ENCODE measurements at regions not wholly inside any gene's neighbourhood (a gene's known extent, or its start where the extent isn't known, plus 50 kb on each side); places are given as distances from the start of the nearest gene placed in this dataset.
"Not testable (repeated sequence)": the region's sequence is repeated elsewhere in the genome, so short reads cannot be mapped to it uniquely, and the experiment has no call there.

- peak; percentile 2 for DNase-seq (ENCODE audit: low read depth)
These were observed 622.2 kb downstream of the EDEM1 start for GRCh38 chr3:5809586-5810246.

DNA sequence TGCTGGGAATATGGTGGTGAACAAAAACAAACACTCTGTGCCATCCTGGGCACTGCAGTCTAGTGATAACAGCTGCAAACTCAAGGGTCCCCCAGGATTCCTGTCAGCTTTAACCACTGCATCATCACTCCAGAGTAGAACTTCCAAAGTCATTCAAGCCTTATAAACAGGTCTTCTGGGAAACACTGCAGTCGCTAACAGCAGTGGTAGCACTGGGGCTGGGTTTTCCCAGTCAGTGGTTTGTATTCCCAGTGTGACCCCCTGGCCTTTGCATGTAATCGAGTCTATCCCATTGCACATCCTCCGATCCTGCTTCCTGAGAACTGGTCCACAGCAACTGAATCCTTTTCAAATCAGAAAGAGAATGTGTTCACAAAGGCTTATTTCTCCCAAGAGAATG is 623.5 kb downstream of the EDEM1 start:
- no peak for DNase-seq (ENCODE audit: low read depth)

- no peak for DNase-seq (ENCODE audit: low read depth)
These were observed 626.0 kb downstream of the EDEM1 start for GRCh38 chr3:5813521-5813920.

DNA sequence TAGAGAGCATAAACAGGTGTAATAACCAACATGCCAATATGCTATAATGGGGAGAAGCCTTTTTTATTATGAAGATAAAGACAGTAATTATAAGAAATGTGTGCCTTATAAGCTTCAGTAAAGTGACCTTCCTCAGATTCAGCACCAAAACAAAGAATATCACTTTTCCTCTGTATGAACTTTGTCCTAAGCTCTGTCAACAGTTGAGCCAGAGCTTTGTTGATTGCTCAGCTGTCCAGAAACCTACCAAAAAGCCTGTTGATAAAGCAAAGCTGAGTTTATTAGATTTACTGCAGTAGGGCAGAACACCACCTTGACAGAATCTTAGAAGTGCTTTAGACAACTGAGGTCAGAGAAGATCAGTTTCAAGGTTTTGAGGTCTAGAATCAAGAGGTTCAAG is 635.3 kb downstream of the EDEM1 start:
- DNase-seq (ENCODE audit: low read depth) = no peak

DNA sequence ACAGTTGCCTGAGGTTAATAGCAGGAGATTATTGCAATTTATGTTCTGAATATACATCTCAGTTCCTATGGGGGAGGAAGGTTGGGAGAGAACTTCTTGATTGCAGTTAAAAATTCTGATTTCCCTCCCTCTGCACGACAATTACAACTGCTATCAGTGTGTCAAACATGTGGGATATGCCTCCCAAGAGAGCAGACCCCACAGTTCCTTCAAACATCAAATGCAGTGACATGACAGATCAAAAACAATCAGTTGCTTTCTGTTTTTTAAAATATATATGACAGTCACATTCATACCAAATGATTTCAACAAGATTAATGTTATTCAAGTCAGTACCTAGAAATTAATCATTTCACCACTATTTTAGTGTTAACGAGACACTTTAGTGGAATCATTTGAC is 639.0 kb downstream of the EDEM1 start:
- DNase-seq (ENCODE audit: low read depth) = no peak

DNA sequence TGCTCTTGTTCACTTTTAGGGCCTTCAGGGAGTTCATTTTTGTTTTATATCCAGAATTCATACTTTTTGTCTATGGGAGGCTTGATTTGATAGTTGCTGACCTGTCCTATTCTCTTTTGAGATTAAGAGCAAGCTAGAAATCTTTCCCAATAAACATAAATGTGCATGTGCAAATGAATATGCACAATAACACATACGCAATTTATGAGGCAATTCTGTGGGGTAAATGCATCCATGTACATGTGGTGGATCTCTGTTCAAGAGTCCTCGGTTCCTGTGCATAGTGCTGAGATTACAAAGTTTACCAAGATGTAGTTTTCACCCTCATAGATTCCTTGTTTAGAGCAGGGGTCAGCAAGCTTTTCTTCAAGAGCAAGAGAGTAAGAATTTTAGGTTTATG is 640.7 kb downstream of the EDEM1 start:
- DNase-seq (ENCODE audit: low read depth) = no peak

DNA sequence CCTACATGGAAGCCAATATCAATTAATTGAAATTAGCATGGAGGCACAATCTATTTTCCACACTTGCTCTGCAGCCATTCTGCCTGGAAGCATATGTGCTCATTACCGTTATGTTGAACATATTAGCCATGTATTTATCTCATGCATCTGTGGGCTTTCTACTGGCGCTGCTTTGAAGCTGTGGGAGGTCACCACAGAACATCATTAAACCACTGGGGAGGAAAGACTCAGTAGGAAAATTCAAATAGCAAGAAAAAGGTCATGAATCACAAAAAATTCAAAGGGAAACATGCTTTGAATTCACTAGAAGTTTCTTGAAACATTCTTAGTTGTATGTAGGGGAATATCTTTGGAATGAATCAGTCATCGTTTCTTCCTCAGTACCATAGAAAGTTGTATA is 652.5 kb downstream of the EDEM1 start:
- no peak for DNase-seq (ENCODE audit: low read depth)

DNA sequence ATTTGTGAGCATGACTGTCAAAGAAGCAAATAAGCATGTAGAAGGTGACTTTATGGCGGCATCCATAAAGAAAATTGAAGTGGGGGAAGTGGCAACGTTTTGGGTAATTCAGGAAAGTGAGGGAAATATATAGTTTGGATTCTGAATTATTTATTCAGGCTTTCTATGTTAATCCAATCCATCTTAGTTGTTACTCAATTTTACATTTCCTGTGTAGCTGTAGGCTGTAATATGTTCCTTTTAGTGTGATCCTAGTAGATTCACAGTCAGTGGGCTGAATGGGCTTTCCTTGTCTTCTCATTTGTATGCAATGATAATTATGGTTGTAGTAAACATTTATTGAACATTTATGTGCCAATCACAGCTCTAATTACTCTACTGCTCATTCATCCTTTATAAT is 654.1 kb downstream of the EDEM1 start:
- no peak for DNase-seq (ENCODE audit: low read depth)

GRCh38 chr3:5846261-5846660 is 658.8 kb downstream of the EDEM1 start:
- DNase-seq (ENCODE audit: low read depth) = no peak

DNA sequence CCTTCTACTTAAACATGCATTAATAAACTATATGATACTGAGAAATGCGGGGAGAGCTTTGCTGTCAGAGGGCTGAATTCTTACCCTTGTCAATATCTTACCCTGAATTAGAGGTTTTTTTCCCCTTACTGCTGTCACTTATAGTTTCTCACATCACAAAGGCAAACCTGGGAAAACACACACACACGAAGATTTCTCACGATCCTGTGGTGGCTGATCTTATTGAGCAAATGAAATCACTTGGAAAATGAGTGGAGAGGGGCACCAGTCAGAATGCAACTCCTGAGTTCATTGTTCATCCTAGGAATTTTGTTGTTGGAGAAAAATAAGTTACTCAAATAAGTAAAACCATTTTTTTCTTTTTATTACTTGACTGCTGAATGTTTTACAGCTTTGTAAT is 673.6 kb downstream of the EDEM1 start:
- DNase-seq (ENCODE audit: low read depth) = no peak

GRCh38 chr3:5874931-5875341 is 687.4 kb downstream of the EDEM1 start:
- DNase-seq (ENCODE audit: low read depth) = peak; percentile 51

- DNase-seq (ENCODE audit: low read depth) = no peak
These were observed 701.3 kb downstream of the EDEM1 start for GRCh38 chr3:5888851-5889250.

GRCh38 chr3:5889374-5889773 is 701.9 kb downstream of the EDEM1 start:
- DNase-seq (ENCODE audit: low read depth) = no peak

- no peak for DNase-seq (ENCODE audit: low read depth)
These were observed 704.2 kb downstream of the EDEM1 start for GRCh38 chr3:5891711-5892110.

DNA sequence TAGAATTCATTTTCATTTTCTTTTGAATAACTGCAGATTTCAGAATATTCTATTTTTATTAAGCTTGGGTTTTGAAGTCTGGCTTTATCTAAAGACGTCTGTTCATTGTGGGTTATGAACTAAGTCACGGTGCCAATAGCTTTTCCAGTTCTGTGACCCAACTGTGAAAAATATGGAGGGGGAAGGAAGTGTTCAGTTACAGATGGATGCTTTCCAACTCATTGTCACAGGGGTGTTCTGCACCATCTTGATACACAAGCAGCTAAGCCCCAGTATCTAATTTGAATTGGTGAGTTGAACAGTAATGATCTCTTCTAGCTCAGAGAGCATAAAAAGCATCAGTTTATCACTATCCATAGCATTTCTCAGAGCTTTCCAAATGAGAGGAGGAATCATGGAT is 710.6 kb downstream of the EDEM1 start:
- no peak for DNase-seq (ENCODE audit: low read depth)

DNA sequence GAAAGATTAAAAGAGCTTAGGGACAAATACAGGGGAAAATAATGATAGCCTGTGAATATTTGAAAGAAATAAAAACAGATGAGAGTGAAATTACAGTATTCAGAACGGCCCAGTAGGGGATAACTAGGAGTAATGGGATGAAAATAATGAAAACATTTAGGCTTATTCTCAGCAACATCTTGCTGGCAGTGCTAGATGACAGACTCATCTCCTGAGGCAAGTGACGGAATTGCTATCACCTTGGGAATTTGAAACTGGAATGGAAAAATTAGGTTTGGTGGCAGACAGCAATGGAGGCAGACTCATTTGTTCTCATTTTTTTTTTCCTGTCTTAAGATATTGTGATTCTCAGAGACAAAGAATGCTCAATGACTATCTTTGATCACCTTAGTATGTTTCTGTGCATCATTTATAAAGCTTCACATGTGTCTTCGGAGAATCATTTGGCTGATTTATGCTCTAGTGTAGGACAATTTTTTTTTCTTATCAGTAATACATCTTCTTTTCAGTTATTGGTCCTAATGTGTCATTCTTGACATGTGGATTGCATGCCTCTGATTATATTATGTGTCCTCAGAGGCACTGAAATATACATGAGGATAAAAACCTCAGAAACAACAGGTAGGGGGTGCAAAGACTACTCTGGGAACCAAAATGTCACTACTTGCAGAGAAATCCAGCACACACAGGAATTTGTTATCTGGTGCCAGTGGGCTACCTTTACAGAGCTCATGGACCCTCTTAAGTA is 711.7 kb downstream of the EDEM1 start:
- no peak for DNase-seq (ENCODE audit: low read depth)

DNA sequence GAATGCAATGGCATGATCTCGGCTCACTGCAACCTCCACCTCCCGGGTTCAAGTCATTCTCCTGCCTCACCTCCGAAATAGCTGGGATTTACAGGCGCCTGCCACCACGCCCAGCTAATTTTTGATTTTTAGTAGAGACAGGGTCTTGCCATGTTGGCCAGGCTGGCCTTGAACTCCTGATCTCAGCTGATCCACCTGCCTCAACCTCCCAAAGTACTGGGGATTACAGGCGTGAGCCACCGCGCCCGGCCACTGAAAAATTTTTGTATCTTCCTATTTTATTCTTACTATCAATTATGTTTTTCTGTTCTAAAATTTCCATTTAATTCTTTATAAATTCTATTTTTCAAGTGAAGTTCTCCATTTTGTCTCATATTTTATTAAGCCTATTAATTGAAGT is 730.4 kb downstream of the EDEM1 start:
- no peak for DNase-seq (ENCODE audit: low read depth)

DNA sequence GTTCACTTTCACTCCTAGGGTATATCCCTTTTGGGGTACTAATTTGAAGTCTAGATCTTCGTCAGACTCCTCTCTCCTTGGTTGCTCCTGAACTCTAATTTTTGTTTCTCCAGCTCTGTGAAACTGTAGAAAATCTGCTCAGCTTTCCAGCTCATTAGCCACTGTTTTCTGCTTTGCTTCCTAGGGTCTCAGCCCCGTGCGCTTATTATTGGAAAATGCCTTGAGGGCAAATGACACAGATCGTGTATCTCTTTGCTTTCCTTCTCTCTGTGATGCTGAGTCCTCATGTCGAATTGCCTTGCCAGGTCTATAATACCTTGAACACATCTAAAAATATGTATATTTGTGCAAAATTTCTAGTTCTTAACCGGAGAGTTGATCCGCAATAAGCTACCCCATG is 731.1 kb downstream of the EDEM1 start:
- DNase-seq (ENCODE audit: low read depth) = no peak

DNA sequence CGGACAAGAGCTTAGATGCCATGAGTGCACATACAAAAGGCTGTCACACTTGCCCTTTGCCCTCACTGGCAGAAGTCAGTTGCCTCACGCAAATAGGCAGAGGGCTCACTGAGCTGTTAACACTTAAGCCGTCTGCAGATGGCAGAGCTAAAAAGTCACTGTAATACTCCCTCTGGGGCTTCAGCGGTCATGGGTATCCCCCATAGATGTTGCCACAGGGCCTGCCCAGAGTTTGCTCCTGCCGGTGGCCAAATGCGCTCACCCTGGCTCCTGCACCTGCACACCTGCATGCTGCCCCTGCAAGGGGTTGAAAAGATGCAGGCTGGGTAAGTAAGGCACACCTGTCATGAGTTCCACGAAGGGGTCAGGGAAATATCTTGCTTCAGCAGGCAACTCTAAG is 741.5 kb downstream of the EDEM1 start:
- DNase-seq (ENCODE audit: low read depth) = no peak

DNA sequence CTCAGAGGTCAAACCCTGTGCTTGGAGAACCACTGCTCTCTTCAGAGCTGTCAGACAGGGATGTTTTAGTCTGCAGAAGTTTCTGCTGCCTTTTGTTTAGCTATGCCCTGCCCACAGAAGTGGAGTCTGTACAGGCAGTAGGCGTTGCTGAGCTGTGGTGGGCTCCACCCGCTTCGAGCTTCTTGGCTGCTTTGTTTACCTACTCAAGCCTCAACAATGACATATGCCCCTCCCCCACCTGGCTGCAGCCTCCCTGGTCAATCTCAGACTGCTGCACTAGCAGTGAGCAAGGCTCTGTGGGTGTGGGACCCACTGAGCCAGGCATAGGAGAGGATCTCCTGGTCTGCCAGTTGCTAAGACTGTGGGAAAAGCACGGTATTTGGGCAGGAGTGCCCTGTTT is 756.6 kb downstream of the EDEM1 start:
- DNase-seq (ENCODE audit: low read depth) = not testable (repeated sequence)

DNA sequence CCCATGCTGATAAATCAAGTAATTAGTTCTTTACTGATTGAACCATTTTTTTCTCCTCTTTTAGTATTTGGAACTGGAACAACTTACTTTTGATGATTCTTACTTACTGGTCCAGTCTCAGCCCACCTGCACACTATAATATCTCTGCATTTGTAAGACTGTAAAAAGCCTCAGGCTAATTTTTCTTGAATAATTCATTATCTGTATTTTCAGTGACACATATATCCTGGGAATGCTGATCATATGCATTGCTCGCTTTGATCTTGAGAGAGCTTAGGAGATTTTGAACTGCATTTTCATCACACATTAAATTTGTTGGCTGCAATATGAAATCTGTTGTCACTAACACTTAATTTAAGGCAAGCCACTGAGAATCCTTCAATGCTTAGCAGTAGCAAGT is 760.6 kb downstream of the EDEM1 start:
- DNase-seq (ENCODE audit: low read depth) = no peak

DNA sequence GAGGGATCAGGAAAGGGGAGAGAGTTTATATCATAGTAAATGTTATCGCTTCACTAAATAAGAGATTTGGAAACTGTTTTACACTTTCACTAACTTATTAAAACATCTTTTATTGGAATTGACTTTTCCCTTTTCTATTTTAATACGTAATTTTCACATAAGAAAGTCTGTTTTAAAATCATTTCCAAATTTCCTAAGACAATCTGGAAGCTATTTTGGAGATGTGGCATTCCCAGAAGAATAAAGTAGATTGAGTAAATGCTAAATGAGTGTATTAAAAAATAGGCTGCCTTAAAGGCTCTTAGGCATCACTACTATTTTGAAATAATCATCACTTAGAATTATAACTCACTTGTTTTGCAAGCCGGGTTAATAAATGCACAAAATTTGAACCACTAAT is 763.5 kb downstream of the EDEM1 start:
- DNase-seq (ENCODE audit: low read depth) = no peak

- no peak for DNase-seq (ENCODE audit: low read depth)
These were observed 785.1 kb downstream of the EDEM1 start for GRCh38 chr3:5972586-5972985.

All from forelimb muscle (tissue), 1 donor.